GM18517 (cell line): ENCODE measurements at regions not wholly inside any gene's neighbourhood (a gene's known extent, or its start where the extent isn't known, plus 50 kb on each side); places are given as distances from the start of the nearest gene placed in this dataset.
A peak's percentile ranks its signal among the peaks of the same experiment; 100 is the strongest.
"Not testable (repeated sequence)": the region's sequence is repeated elsewhere in the genome, so short reads cannot be mapped to it uniquely, and the experiment has no call there.

Source experiments
- ATAC-seq: cut with Tn5 transposase; IDR thresholded peaks from one replicate; pipeline ENCODE4 v1.9.1; 2021; ENCODE audit warnings: mild to moderate bottlenecking, moderate library complexity; ENCODE audit not compliant: unreplicated experiment

DNA sequence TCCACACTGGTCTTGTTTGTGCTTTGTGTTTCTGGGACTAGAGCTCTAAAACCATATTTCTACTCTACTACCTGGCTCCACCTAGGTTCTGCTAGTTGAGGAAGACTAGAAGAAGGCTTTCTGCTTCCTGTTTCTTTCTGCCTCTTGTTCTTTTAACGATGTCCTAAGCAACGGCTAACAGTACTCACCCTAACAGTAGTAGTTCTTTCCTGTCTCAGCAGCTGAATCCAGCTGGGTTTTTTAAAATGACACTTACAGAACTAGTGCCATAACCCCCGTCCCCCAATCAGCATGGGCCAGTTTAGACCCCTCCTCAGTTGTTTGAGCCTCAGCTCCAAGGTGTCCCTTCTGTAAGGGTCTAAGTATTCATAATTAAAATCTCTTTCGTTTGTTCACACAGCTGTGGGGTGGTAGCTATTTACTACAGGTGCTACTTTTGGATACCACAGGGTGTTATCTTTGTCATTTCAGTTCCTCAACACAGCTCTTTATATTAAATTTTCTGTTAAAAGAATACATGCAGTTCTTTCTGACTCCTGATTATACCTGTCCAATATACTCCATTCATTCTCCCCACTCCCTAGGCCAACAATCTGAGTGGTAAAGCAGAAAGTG is 790.2 kb downstream of the DHX35 start:
- ATAC-seq: peak; percentile 53

DNA sequence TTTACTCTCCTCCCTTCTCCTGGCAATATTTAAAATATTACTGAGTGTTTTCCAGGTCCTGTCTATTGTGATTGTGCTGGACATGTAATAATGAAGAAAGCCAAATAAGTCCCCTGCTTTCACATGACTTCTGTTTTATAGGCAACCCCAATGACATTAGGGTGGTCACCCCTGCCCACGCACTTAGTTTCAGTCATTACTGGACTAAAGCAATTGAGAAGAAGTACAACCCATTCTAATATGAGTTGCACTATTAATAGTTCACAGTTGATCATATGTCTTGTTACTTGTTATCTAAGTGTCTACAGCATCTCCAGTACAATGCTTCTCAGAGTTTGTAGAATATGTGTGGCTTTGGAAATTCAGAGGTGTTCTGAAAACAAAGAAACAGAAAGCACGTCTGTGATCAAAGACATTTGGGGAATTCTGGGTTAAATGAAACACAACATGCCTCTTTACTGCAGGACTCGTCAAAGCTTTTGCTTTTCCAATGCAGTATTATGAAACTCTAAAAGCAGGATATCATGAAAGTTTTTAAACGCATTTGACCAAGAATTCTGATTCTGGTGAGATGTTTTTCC is 789.5 kb downstream of the DHX35 start:
- ATAC-seq: peak; percentile 57

DNA sequence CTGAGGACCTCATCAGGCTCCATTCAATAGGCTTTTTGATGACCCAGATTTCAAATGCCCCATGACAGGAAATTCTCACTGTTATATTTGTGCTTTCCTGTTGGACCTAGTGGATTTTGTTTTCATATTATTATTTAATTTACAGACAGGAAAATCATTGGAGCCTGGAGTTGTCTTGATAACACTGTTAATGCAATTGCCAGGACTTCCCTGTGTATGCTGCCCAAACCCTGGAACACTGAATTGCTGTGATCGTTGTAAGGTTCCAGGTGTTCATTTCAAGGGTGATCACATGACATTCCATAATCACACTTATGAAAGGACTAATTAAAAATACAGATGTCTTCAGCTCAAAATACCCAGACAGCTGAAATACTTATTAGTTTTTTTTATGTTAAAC is 783.2 kb downstream of the DHX35 start:
- no peak for ATAC-seq

DNA sequence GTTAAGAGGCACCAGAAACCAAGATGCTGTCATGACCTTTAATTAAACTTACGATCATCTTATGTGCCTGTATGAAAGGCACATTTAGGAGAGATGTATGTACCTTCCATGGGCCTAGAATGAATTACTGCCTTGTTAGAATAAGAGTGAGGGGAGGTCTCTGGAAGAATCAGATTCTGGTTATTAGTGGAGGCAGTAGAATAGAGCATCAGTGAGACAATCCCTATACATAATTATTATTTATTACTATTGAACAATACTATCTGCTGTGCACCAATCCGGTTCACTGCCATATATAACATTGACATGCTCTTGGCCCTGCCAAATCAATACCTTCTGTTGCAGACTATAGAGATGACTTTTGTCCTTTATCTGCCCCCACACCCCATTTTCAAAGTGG is 776.5 kb downstream of the DHX35 start:
- ATAC-seq: no peak

DNA sequence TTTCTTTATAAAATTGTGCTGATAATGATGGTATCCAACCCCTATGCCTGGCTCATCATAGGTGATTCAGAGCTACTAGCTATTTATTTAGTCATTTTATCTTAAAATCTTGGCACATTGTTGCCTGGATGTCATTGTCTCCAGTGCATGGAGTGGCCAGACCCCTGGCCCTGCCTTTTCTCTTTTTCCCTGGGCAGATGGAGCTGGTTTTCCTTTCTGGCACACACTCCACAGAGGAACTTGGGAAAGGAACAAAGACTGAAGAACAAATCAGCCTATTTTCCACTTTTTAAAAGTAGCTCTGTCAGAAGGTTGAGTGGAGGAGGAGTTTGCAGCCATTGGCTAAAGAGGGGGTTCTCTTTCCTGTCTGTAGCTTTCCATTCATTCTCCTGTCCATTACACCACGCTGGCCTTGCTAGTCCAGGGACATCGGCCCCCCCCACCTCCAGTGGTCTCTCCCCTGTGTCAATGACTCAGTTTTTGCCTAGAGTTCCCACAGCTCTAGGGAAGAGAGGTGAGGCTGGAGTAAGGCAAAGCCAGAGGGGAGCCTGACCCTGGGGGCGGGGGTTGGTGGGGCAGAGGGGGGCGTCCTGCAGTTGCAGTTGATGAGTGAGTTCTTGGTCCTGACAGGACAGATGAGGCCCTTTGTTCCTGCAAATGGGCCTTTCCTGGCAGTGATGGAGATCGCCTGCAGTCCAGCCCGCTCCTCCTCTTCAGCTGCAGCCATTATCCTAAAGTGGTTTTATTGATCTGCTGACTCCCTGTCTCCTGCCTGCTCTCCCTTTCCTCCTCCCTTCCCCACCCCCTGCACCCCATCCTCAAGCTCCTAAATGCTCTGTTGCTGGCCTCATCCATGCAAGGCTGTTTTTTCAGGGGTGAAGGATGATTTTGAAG is 774.5 kb downstream of the DHX35 start:
- ATAC-seq: no peak

DNA sequence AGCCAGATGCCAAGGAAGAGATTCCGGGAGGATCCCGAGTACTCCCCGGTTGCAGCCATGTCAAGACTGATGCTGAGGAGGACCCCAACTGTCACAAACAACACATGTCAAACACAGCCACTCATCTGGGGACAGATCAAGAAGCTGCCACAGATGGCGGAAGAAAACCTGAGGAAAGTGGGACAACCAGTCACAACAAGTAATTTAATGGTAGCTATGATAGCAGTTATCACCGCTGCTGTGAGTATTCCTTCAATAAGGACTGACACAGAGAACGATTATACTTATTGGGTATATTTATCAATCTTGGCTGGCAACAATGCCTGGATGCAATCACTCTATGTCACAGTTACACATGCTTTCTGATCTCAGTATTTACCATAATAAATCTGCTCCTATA is 763.4 kb downstream of the DHX35 start:
- ATAC-seq: not testable (repeated sequence)

DNA sequence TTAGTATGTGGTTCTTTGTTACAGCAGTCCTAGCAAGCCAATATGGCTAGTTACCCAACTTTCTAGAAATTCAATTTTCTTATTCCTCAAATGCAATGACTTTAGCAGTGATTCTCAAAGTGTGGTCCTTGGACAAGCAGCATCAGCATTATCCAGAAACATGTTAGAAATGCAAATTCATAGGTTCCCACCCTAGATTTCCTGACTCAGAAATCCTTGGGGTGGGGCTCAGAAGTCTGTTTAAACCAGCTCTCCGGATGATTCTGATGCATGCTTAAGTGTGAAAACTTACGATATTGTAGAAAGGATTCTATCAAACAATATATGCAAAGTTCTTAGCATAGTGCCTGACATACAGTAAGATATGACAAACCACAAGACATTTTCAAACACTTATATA is 757.1 kb downstream of the DHX35 start:
- no peak for ATAC-seq

DNA sequence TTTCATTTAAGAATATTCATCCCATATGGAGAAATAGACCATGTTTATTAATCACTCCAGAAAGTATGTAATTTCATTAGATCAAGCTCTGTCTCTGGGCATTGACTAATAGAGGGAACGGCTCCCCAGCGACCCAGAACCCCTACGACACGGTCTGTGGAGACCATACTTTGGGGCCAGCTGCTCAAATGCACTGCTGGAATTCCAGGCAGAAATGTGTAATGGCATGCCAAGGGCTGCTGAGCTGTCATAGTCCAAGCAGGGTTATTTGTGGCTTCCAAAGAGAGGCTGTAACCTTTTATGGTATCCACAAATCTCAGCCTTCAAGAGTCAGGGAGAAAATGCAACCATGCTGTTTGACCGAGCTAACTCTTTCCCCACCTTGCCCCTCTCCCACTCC is 755.8 kb downstream of the DHX35 start:
- ATAC-seq: no peak

DNA sequence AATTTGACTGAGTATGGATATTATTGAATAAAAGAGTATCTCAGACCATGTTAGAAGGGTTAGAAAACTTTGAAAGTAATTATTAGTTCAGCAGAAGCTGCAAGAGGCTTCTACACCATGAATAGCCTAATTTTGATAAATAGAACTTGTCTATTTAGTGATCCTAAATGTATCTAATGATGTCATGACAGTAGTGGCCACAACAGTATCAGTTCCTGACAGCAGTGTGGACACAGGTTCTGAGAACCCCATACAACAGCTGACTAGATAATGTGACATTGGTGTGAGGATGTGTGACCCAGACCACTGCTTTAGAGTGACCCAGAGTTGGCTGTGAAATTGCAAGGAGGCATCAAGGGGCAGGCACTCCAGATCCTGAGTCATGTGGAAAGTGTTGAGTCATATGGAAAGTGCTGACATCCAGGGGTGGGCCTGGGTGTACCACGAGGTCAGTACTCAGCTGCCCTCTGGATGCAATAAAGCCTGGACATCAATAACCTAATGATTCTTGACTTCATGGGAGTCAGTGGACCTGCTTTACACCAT is 754.7 kb downstream of the DHX35 start:
- ATAC-seq: no peak

DNA sequence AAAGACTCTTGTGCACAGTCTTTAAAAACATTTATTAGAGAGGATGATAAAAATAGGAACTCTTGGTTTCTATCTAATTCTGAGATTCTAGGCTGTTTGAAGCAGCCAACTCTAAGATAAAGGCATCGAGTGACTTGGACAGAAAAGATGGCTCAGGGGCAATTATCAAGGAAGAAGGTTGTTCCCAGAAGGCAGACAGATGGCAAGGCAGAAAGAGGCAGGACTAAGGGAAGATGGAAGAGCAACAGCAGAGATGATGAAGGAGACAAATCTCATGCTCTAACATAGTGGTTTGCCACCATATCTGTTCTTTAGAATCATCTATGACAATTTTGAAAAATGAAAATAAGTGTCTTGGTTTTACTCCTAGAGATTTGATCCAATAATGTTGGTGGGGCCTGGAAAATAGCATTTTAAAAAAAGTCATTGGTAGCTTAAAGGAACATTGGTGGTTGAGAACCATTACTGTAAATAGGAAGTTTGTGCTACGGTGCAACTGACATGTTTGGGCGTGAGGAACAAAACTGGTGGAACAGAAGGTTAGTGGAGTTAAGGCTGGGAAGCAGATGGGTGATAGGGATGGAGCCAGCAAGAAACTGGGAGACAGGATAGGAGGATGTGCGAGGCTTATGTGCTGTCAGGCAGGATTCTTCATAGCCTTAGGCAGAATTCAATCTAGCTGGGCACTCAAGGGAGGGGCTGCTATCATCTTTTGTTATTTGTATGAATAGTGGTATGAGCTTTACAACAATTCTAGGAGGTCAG is 751.1 kb downstream of the DHX35 start:
- ATAC-seq: no peak

DNA sequence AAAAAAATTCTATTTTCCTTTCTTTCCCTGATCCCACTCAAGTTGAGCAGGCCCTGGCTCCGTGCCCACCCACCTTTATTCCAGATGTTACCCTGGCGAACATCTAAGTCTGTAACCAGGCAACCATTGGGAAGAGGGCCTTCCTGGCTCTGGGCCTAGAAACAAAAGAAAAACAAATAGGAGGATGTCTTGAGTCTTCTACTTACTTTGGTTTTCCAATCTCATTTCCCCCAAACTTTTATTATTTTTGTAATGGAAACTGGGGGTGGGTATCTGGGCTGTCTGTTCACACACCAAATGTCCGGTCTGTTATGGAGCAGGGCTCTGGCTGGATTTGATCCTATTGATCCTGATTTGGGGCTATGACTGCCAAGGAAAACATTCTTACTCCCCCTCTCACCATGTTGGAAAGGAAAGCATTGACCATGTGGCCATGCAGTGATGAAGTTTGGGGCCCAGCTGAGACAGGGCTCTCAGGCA is 744.1 kb downstream of the DHX35 start:
- ATAC-seq: no peak

DNA sequence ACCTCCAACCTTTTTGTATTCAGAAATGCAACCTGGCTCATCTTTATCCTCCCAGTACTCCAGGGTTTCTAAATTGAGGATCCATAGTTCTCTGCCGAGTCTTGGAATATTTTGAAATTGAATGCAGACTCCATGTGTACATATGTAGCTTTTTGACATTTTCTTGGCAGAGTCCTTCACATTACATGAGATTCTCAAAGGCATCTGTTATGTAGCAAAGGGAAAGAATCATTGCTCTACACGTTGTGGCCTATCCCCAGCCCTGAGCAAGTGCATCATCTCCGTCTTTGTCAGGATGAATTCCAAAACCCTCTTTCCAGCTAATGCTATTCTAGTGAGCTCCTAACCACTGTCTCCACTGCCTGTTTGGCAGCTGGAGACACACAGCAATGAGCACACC is 742.9 kb downstream of the DHX35 start:
- ATAC-seq: no peak

DNA sequence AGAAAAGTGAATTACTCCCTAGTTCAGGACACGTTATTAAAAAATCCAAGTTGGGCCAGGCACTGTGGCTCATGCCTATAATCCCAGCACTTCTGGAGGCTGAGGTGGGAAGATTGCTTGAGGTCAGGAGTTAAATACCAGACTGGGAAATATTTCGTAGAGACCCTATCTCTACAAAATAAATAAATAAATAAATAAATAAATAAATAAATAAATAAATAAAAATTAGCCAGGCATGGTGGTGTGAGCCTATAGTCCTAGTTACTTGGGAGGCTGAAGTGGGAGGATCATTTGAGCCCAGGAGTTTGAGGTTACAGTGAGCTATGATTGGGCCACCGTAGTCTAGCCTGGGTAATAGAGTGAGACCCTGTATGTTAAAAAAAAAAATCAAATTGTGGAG is 741.2 kb downstream of the DHX35 start:
- not testable (repeated sequence) for ATAC-seq

DNA sequence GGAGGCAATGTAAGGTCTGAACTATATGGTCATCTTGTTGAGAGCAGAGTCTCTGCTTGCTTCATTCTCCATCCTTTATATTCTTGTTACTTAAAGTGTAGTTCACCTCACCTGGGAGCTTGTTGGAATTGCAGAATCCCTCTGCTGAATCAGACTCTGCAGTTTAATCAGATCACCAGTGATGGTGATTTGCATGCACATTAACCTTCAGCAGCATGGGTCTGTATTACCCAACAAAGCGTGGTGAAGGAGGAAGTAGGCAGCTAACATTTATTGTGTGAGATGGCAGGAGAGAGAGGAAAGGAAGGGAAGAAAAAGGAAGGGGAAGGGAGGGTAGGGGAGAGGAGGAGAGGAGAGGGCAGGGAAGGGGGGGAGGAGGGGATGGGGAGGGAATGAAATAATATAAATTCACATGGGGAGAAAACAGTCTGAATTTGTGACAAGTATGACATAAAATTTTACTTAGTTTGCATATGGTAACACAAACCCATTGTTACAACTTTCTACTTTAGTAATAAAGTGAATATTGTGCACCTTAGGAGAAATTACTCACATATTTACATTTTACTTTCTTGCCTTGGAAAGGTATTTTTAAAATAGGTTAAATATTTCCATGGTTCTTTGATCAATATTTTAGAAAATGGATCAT is 740.7 kb downstream of the DHX35 start:
- no peak for ATAC-seq

DNA sequence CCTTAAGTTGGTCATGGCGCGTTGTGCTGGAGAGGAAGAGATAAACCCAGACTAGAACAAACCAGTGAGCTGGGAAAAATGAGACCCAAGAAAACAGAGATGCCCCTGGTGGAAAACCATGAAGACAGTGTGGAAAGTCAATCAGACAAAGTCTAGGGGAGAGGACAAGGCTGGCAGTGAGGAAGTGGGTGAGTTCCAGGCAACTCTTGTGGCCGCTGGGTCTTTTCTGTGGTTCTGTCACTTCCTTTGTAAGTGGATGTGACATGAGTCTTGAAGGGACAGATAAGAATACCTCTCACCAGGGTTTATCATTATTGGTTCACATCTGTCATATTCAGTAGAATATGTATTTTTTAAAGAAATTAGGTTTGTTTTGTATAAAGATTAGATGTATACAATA is 738.4 kb downstream of the DHX35 start:
- no peak for ATAC-seq

DNA sequence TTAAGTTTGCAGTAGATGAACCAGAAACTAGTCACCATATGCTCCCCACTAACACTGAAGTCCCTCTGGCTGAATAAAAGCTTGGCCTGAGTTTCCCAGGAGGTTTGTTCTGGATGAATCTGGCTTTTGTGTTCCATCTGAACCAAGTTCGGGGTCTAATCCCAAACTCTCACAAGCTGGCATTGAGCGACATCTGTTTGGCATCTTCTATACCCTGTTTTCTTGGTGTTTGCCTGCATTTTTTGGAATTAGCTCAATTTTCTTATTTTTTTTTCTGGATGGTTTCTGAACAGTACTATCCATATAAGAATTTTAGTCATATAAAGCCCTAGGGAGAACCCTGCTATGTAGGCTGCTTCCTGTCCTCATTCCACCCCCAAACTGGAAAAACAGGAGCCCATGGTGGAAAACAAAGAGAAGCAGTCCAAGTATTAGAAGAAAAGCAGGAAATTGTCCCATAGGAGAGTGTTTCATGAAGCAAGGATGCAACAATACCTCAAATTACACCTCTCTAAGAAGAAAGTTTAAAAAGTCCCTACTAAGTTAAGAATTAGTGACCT is 737.1 kb downstream of the DHX35 start:
- no peak for ATAC-seq

DNA sequence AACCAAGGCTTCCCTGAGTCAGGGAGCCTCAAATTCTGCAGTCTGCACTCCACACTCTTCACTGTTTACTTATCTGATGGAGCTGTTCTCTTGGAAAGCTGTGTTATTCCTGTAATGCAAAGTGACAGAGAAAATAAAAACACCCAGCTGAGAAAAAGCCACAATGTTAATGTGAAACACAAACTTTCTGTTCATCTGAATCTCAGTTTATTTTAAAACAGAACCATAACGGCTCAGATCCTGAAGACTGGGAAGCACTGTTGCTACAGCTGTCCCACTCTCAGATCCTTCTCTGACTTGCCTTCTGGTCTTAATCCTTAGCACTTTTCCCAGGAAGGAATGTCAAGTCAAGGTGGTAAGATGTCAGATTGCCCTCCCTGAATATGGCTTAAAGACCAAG is 736.6 kb downstream of the DHX35 start:
- no peak for ATAC-seq

DNA sequence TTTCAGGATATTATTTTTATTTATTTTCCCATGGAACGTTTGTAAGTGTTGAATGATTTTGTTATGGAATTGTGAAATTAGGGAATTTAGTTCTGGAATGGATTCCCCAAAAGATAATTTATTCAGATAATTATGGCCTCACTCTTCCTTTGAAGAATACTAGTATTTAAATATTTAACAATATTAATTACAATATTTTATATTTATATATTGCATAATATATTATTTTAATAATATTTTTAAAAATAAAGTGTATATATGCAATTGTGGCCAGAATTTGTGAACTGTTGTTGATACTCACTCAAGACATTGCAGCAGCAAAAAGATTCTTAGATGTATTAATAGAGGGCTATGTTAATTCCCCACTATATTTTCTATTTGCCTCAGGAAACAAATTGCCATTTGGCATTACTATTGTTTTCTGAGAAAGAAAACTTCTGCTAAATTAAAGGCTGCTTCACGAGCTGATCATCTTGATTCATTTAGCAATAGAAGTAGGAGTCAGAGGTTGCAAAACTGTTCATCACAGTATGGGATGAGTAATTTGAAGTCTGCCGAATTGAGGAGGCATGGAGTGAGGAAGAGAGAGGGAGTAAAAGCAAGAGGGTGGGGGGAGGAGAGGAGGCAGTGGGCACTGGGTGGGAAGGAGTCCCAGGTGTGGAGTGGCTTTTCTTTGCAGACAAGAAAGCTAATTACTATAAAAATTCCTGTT is 729.2 kb downstream of the DHX35 start:
- ATAC-seq: no peak

DNA sequence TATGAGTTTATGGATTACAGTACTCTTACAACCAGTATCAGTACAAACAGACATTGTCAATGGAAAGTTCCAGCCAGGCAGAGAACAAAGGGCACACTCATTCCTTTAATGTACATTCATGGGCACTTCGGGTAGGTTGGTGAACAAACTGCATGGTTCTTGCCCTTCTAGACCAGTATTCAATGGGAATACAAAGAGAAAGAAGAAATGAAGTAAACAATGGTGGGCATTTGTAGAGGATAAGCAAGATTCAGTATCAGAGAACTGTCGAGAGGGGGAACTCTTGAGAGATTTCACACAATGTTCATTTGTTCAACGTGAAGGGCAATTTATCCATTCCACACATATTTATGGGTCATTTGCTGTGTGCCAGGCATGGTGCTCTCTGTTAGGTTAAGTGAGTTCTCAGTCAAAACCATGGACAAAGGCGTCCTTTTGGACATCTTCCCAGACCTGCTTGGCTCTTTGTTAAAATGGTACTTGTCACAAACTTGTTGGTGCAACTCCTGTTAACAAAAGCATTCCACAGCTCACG is 714.8 kb downstream of the DHX35 start:
- ATAC-seq: no peak
